GM19238 (cell line): ENCODE measurements at regions not wholly inside any gene's neighbourhood (a gene's known extent, or its start where the extent isn't known, plus 50 kb on each side); places are given as distances from the start of the nearest gene placed in this dataset.

Experiments
- DNase-seq: peaks from one replicate; pipeline ENCODE4 v3.0.0; 2011; ENCODE audit warnings: low spot score; ENCODE audit not compliant: insufficient read length

- DNase-seq: no peak
These were observed 139.7 kb downstream of the RRAGC start for GRCh38 chr1:38719880-38720279.

- DNase-seq: no peak
These were observed 141.5 kb downstream of the RRAGC start for GRCh38 chr1:38718031-38718430.

- DNase-seq: no peak
These were observed 143.3 kb downstream of the RRAGC start for GRCh38 chr1:38716229-38716628.

- DNase-seq: no peak
These were observed 144.2 kb downstream of the RRAGC start for GRCh38 chr1:38715415-38715814.

GRCh38 chr1:38712046-38712445 lies 147.5 kb downstream of the RRAGC start:
- DNase-seq: no peak

- DNase-seq: no peak
These were observed 150.8 kb downstream of the RRAGC start for GRCh38 chr1:38708701-38709258.

GRCh38 chr1:38701088-38701487 lies 158.5 kb downstream of the RRAGC start:
- no peak for DNase-seq

- DNase-seq: no peak
These were observed 159.5 kb downstream of the RRAGC start for GRCh38 chr1:38700077-38700470.

- no peak for DNase-seq
These were observed 160.1 kb downstream of the RRAGC start for GRCh38 chr1:38699330-38700076.

- DNase-seq: no peak
These were observed 162.2 kb downstream of the RRAGC start for GRCh38 chr1:38697387-38697786.

- no peak for DNase-seq
These were observed 163.2 kb downstream of the RRAGC start for GRCh38 chr1:38696371-38696770.

GRCh38 chr1:38693759-38694158 lies 165.8 kb downstream of the RRAGC start:
- DNase-seq: no peak

- DNase-seq: no peak
These were observed 166.5 kb downstream of the RRAGC start for GRCh38 chr1:38693031-38693430.

- no peak for DNase-seq
These were observed 168.7 kb downstream of the RRAGC start for GRCh38 chr1:38690790-38691449.

- DNase-seq: no peak
These were observed 172.7 kb downstream of the RRAGC start for GRCh38 chr1:38686927-38687255.

- DNase-seq: no peak
These were observed 173.2 kb downstream of the RRAGC start for GRCh38 chr1:38686167-38686926.

- no peak for DNase-seq
These were observed 174.2 kb downstream of the RRAGC start for GRCh38 chr1:38685388-38685787.

- DNase-seq: no peak
These were observed 178.6 kb downstream of the RRAGC start for GRCh38 chr1:38680801-38681510.

GRCh38 chr1:38677756-38678155 lies 181.8 kb downstream of the RRAGC start:
- DNase-seq: no peak

GRCh38 chr1:38677311-38677710 lies 182.3 kb downstream of the RRAGC start:
- no peak for DNase-seq

- DNase-seq: no peak
These were observed 186.9 kb downstream of the RRAGC start for GRCh38 chr1:38672692-38673091.

GRCh38 chr1:38671221-38671620 lies 188.4 kb downstream of the RRAGC start:
- no peak for DNase-seq
